Umbilical cord (tissue), 1 donor: ENCODE measurements at regions not wholly inside any gene's neighbourhood (a gene's known extent, or its start where the extent isn't known, plus 50 kb on each side); places are given as distances from the start of the nearest gene placed in this dataset.

Source experiments
- DNase-seq: peaks from one replicate; pipeline ENCODE4 v3.0.0-alpha.2; 2015; ENCODE audit warnings: low spot score

GRCh38 chr7:126378642-126379041, 874.1 kb downstream of the GRM8 start:
- DNase-seq = no peak

GRCh38 chr7:126370038-126370668, 882.6 kb downstream of the GRM8 start:
- DNase-seq = no peak

GRCh38 chr7:126362746-126363145, 890.0 kb downstream of the GRM8 start:
- DNase-seq = no peak

GRCh38 chr7:126361183-126361582, 891.6 kb downstream of the GRM8 start:
- DNase-seq = no peak

GRCh38 chr7:126339813-126340212, 912.9 kb downstream of the GRM8 start:
- DNase-seq = no peak

- DNase-seq = no peak
Measured at GRCh38 chr7:126305671-126306070, 947.1 kb downstream of the GRM8 start.

GRCh38 chr7:126303926-126304325, 948.8 kb downstream of the GRM8 start:
- DNase-seq = no peak

GRCh38 chr7:126302639-126303038, 950.1 kb downstream of the GRM8 start:
- no peak for DNase-seq

GRCh38 chr7:126286317-126286716, 966.4 kb downstream of the GRM8 start:
- no peak for DNase-seq

GRCh38 chr7:126236261-126236660, 1016.5 kb downstream of the GRM8 start:
- no peak for DNase-seq

GRCh38 chr7:126228356-126229061, 1024.2 kb downstream of the GRM8 start:
- DNase-seq = no peak

- DNase-seq = no peak
Measured at GRCh38 chr7:126227643-126228042, 1025.1 kb downstream of the GRM8 start.

- no peak for DNase-seq
Measured at GRCh38 chr7:126227055-126227454, 1025.7 kb downstream of the GRM8 start.

GRCh38 chr7:126223729-126224128, 1029.0 kb downstream of the GRM8 start:
- DNase-seq = no peak

GRCh38 chr7:126222782-126223181, 1030.0 kb downstream of the GRM8 start:
- DNase-seq = no peak

- DNase-seq = no peak
Measured at GRCh38 chr7:126215785-126216184, 1037.0 kb downstream of the GRM8 start.

- DNase-seq = peak; percentile 14
Measured at GRCh38 chr7:126213876-126214275, 1038.9 kb downstream of the GRM8 start.

- DNase-seq = no peak
Measured at GRCh38 chr7:126211875-126212274, 1040.9 kb downstream of the GRM8 start.

- no peak for DNase-seq
Measured at GRCh38 chr7:126210707-126211106, 1042.0 kb downstream of the GRM8 start.

- no peak for DNase-seq
Measured at GRCh38 chr7:126203185-126203584, 1049.6 kb downstream of the GRM8 start.

- no peak for DNase-seq
Measured at GRCh38 chr7:126202177-126202576, 1050.6 kb downstream of the GRM8 start.

- no peak for DNase-seq
Measured at GRCh38 chr7:126185959-126186580, 1066.7 kb downstream of the GRM8 start.

GRCh38 chr7:126179916-126180315, 1072.8 kb downstream of the GRM8 start:
- DNase-seq = no peak
